Suprapubic skin (tissue), 4 donors: ENCODE measurements at regions not wholly inside any gene's neighbourhood (a gene's known extent, or its start where the extent isn't known, plus 50 kb on each side); places are given as distances from the start of the nearest gene placed in this dataset.

Experiments
- DNase-seq, 2 donors: peaks; one replicate each; pipeline ENCODE4 v3.0.0-alpha.2; 2019; ENCODE audit warnings: low spot score in 2 of 2
- H3K27ac ChIP-seq: fragments of 200-600 bp; sonication (generic); one replicate; pipeline ENCODE4 v1.5.1; 2019
- H3K27me3 ChIP-seq: fragments of 200-600 bp; sonication (generic); one replicate; pipeline ENCODE4 v1.5.1; 2019
- H3K36me3 ChIP-seq: fragments of 200-600 bp; sonication (generic); one replicate; pipeline ENCODE4 v1.5.1; 2019
- H3K4me1 ChIP-seq: fragments of 200-600 bp; sonication (generic); one replicate; pipeline ENCODE4 v1.5.1; 2019
- H3K4me3 ChIP-seq: fragments of 200-600 bp; sonication (generic); one replicate; pipeline ENCODE4 v1.5.1; 2019; ENCODE audit warnings: mild to moderate bottlenecking
- H3K9me3 ChIP-seq: fragments of 200-600 bp; sonication (generic); one replicate; pipeline ENCODE4 v1.5.1; 2019
- CTCF ChIP-seq, 2 donors: fragments of 200-600 bp in 1 of 2; fragments of 450-650 bp in 1 of 2; sonication (generic) in 1 of 2; IDR thresholded peaks; one replicate each; pipeline ENCODE4 v1.5.1; 2016 to 2019; ENCODE audit warnings: antibody characterized with exemption in 2 of 2, mild to moderate bottlenecking in 1 of 2, moderate library complexity in 1 of 2
- EP300 ChIP-seq: sonication (generic); formaldehyde crosslinking; IDR thresholded peaks from one replicate; pipeline ENCODE4 v1.6.1; 2017; ENCODE audit warnings: antibody characterized with exemption
- POLR2A ChIP-seq, 2 donors: fragments of 450-650 bp; IDR thresholded peaks; one replicate each; pipeline ENCODE4 v1.6.1; 2017; ENCODE audit warnings: antibody characterized with exemption in 2 of 2, mild to moderate bottlenecking in 2 of 2, moderate library complexity in 2 of 2
- POLR2AphosphoS5 ChIP-seq, 3 donors: sonication (generic); formaldehyde crosslinking; IDR thresholded peaks; one replicate each; pipeline ENCODE4 v1.6.1; 2017; ENCODE audit warnings: antibody characterized with exemption in 3 of 3
- whole genome bisulfite sequencing: methylation state at CpG from one replicate; pipeline ENCODE4 v1.1.5; 2018; 5-methylcytosine and 5-hydroxymethylcytosine counted together

DNA sequence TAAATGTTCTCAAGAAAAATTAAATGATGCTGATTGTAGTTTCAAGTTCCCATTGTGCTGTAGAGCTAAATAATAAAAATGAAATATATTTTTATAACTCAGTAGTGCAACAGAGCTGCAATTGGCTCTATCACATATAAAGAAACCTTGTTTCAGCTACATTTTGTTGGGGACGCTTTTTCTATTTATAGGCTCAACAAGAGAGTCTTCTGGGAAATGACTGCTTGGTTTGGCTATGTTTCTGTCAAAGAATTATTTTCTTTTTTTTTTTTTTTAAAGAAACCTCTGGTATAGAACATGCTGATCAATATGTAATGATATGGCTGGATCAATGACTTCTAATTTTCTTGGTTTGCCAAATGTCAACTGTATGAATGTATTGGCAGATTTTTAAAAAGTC is 76.5 kb downstream of the OTOL1 start:
- no peaks in the 10 kb centered on the region for H3K36me3 ChIP-seq
- DNase-seq = no peak

DNA sequence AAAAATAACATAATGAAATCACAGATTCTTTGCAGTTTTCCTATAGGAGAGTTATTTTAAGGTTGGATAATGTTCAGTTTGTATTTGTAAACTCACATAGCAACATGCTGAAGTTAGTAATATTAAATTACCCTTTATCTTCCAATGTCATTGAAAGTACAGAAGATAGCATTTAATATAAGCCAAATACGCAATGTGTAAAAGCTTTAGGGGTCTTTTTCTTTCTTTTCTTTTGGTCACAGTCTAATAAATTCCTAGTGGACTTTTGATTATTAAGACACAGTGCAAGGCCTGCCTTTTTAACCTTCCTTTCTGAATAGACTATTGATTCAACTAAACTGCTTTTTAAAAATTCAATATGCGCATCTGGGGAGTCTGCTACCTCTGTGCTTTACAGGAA is 79.3 kb downstream of the OTOL1 start:
- H3K36me3 ChIP-seq = no peaks in the 10 kb centered on the region
- H3K27me3 ChIP-seq = no peaks in the 10 kb centered on the region
- H3K9me3 ChIP-seq = no peaks in the 10 kb centered on the region
- no peak for DNase-seq
- WGBS = 91% methylated on average over 2 of the region's 2 CpGs
- H3K4me3 ChIP-seq = no peak overlapping the region
- no peak overlapping the region for H3K27ac ChIP-seq
- TF ChIP-seq CTCF (IDR thresholded peaks at IDR 0.05) (no peak), POLR2A (IDR thresholded peaks at IDR 0.05) (no peak), EP300 (no peak), POLR2AphosphoS5 (IDR thresholded peaks at IDR 0.05) (no peak)
- H3K4me1 ChIP-seq = no peaks in the 10 kb centered on the region

More for the DNA sequence above, 76.5 kb downstream of the OTOL1 start:
- Histone ChIP-seq H3K27me3 (no peaks in the 10 kb centered on the region), H3K27ac (no peak overlapping the region), H3K4me1 (peaks cover 5% of the 10 kb centered on the region), H3K9me3 (no peaks in the 10 kb centered on the region), H3K4me3 (no peak overlapping the region)
- TF ChIP-seq EP300 (no peak), CTCF (IDR thresholded peaks at IDR 0.05) (no peak), POLR2A (IDR thresholded peaks at IDR 0.05) (no peak), POLR2AphosphoS5 (IDR thresholded peaks at IDR 0.05) (no peak)
- 44% methylated on average over 1 of the region's 1 CpG for WGBS

- no peak for DNase-seq
- Histone ChIP-seq H3K4me3 (no peak overlapping the region), H3K27me3 (no peaks in the 10 kb centered on the region), H3K36me3 (no peaks in the 10 kb centered on the region), H3K4me1 (no peaks in the 10 kb centered on the region), H3K27ac (no peak overlapping the region), H3K9me3 (no peaks in the 10 kb centered on the region)
- no peak for TF ChIP-seq POLR2AphosphoS5 (IDR thresholded peaks at IDR 0.05)
- no peak for TF ChIP-seq POLR2A (IDR thresholded peaks at IDR 0.05)
- TF ChIP-seq CTCF (IDR thresholded peaks at IDR 0.05) = no peak
- TF ChIP-seq EP300 = no peak
- WGBS = 53% methylated on average over 2 of the region's 2 CpGs
Measured at GRCh38 chr3:161576311-161576710, 79.7 kb downstream of the OTOL1 start.

- 51% methylated on average over 9 of the region's 9 CpGs for WGBS
- no peak for DNase-seq
- TF ChIP-seq POLR2A (IDR thresholded peaks at IDR 0.05) (no peak), CTCF (IDR thresholded peaks at IDR 0.05) (no peak), EP300 (no peak), POLR2AphosphoS5 (IDR thresholded peaks at IDR 0.05) (no peak)
- Histone ChIP-seq H3K4me1 (no peaks in the 10 kb centered on the region), H3K27me3 (no peaks in the 10 kb centered on the region), H3K9me3 (no peaks in the 10 kb centered on the region), H3K27ac (no peak overlapping the region), H3K36me3 (no peaks in the 10 kb centered on the region), H3K4me3 (no peak overlapping the region)
Measured at GRCh38 chr3:161576714-161577510, 80.3 kb downstream of the OTOL1 start.

- Histone ChIP-seq H3K36me3 (no peaks in the 10 kb centered on the region), H3K27ac (no peak overlapping the region), H3K27me3 (no peaks in the 10 kb centered on the region), H3K4me1 (no peaks in the 10 kb centered on the region), H3K9me3 (no peaks in the 10 kb centered on the region), H3K4me3 (no peak overlapping the region)
- 45% methylated on average over 1 of the region's 1 CpG for WGBS
- no peak for DNase-seq
- TF ChIP-seq POLR2A (IDR thresholded peaks at IDR 0.05) = no peak
- TF ChIP-seq EP300 = no peak
- TF ChIP-seq CTCF (IDR thresholded peaks at IDR 0.05) = no peak
- TF ChIP-seq POLR2AphosphoS5 (IDR thresholded peaks at IDR 0.05) = no peak
Measured at GRCh38 chr3:161577662-161578061, 81.1 kb downstream of the OTOL1 start.
